ENCODE measurements at regions not wholly inside any gene's neighbourhood (a gene's known extent, or its start where the extent isn't known, plus 50 kb on each side); places are given as distances from the start of the nearest gene placed in this dataset.

GRCh38 chr18:64234321-64234720 is 85.4 kb upstream of the LINC00305 start:
- no peak for DNase-seq
- Mint-ChIP-seq H3K9me3 (peaks cover 43 to 44% of the 10 kb centered on the region in 2 experiments), H3K4me3 (no peak overlapping the region), H3K27me3 (ENCODE audit: low read depth) (no peaks in the 10 kb centered on the region; the same call in none of the 2 replicates), H3K27ac (no peak overlapping the region), H3K36me3 (ENCODE audit: insufficient read depth in 1 of 3, low read depth in 3 of 3) (peaks cover 17 to 49% (median 31%) of the 10 kb centered on the region in 3 experiments), H3K4me1 (peaks cover 0 to 5% of the 10 kb centered on the region in 2 experiments; a peak in 2 of 4 replicates)
- Histone ChIP-seq H3K27me3 (ENCODE audit: insufficient read depth, low read length) (no peaks in the 10 kb centered on the region), H3K4ac (ENCODE audit: low read depth, low read length) (no peak overlapping the region), H4K8ac (replicated peaks; ENCODE audit: insufficient read length, low read depth, low read length) (no peak overlapping the region), H3K79me1 (ENCODE audit: insufficient read depth, low read depth, low read length, poor library complexity, severe bottlenecking) (no peaks in the 10 kb centered on the region), H2BK20ac (ENCODE audit: low read depth, low read length, poor library complexity, severe bottlenecking) (no peak overlapping the region), H3K4me1 (ENCODE audit: insufficient read depth, low read length) (no peaks in the 10 kb centered on the region), H3K14ac (ENCODE audit: insufficient read depth, low read length) (no peak overlapping the region), H3K4me2 (ENCODE audit: insufficient read depth, insufficient read length, low read length) (no peak overlapping the region), H2BK5ac (ENCODE audit: insufficient read length, low read length) (no peak overlapping the region), H3K9me3 (ENCODE audit: control insufficient read depth, low read depth, low read length) (peaks cover 7% of the 10 kb centered on the region), H2AK5ac (ENCODE audit: insufficient read length, low read length) (no peak overlapping the region), H3K9ac (ENCODE audit: extremely low read depth, insufficient read length, low read length) (no peak overlapping the region), H3K23me2 (ENCODE audit: insufficient read length, low read depth, low read length, poor library complexity, severe bottlenecking) (no peaks in the 10 kb centered on the region), H3K18ac (ENCODE audit: insufficient read length, low read depth, low read length) (no peak overlapping the region), H4K20me1 (ENCODE audit: control insufficient read depth, insufficient read depth, insufficient read length) (no peaks in the 10 kb centered on the region), H3K56ac (ENCODE audit: insufficient read length, low read depth, low read length) (no peak overlapping the region), H2BK15ac (ENCODE audit: low read depth, low read length) (no peak overlapping the region), H3K23ac (ENCODE audit: insufficient read length, low read depth, low read length) (no peak overlapping the region), H3K79me2 (ENCODE audit: insufficient read depth, low read length) (no peaks in the 10 kb centered on the region), H2BK12ac (ENCODE audit: insufficient read length, low read depth, low read length) (no peak overlapping the region), H4K5ac (ENCODE audit: insufficient read length, low read depth, low read length) (no peak overlapping the region), H2BK120ac (ENCODE audit: low read depth, low read length, poor library complexity, severe bottlenecking) (no peak overlapping the region), H3K27ac (ENCODE audit: insufficient read length, low read depth, low read length) (no peak overlapping the region), H4K91ac (ENCODE audit: insufficient read length, low read depth, low read length) (no peak overlapping the region), H3T11ph (ENCODE audit: low read length) (no peak overlapping the region), H2AFZ (ENCODE audit: low read length) (no peak overlapping the region)
- no CpG with 5 or more reads among the region's 3 CpGs for WGBS (ENCODE audit: extremely low coverage, insufficient read length, low lambda C conversion rate)
- TF ChIP-seq CTCF (conservative IDR thresholded peaks at IDR 0.05) = no peak
